ENCODE measurements at regions not wholly inside any gene's neighbourhood (a gene's known extent, or its start where the extent isn't known, plus 50 kb on each side); places are given as distances from the start of the nearest gene placed in this dataset.

GRCh38 chr5:2995667-2996066 is 244.2 kb upstream of the IRX2 start:
- Histone ChIP-seq H3K27ac (no peak overlapping the region), H3K4me1 (no peaks in the 10 kb centered on the region), H3K9me3 (no peaks in the 10 kb centered on the region), H3K36me3 (no peaks in the 10 kb centered on the region), H3K4me3 (replicated peaks in 1 of 3) (no peak overlapping the region), H3K27me3 (no peaks in the 10 kb centered on the region)
- TF ChIP-seq POLR2A (IDR thresholded peaks at IDR 0.05) (no peak), CTCF (IDR thresholded peaks at IDR 0.05) (no peak)
- intact Hi-C loops (cut with DNase I) = no loop called here
- no peak for DNase-seq
- WGBS, 2 donors = 90 to 95% methylated on average over 9 of the region's 9 CpGs

- DNase-seq = no peak
- no peak overlapping the region for H3K27ac ChIP-seq
- 91 to 99% methylated on average over 5 of the region's 5 CpGs for WGBS, 2 donors
- no peaks in the 10 kb centered on the region for H3K4me1 ChIP-seq
- no peak overlapping the region for H3K4me3 ChIP-seq (replicated peaks in 1 of 3)
- TF ChIP-seq POLR2A (IDR thresholded peaks at IDR 0.05) = no peak
- TF ChIP-seq CTCF (IDR thresholded peaks at IDR 0.05) = no peak
- H3K27me3 ChIP-seq = no peaks in the 10 kb centered on the region
- H3K36me3 ChIP-seq = no peaks in the 10 kb centered on the region
- no peaks in the 10 kb centered on the region for H3K9me3 ChIP-seq
- intact Hi-C loops (cut with DNase I) = no loop called here
Measured at GRCh38 chr5:2995035-2995434, 243.6 kb upstream of the IRX2 start.

GRCh38 chr5:2993771-2994170 is 242.3 kb upstream of the IRX2 start:
- Histone ChIP-seq H3K27me3 (no peaks in the 10 kb centered on the region), H3K4me1 (no peaks in the 10 kb centered on the region), H3K27ac (no peak overlapping the region), H3K4me3 (replicated peaks in 1 of 3) (no peak overlapping the region), H3K9me3 (no peaks in the 10 kb centered on the region), H3K36me3 (no peaks in the 10 kb centered on the region)
- WGBS, 2 donors = 77 to 84% methylated on average over 5 of the region's 5 CpGs
- no peak for DNase-seq
- intact Hi-C loops (cut with DNase I) = no loop called here
- no peak for TF ChIP-seq POLR2A (IDR thresholded peaks at IDR 0.05)

GRCh38 chr5:2993301-2993700 is 241.8 kb upstream of the IRX2 start:
- H3K36me3 ChIP-seq = no peaks in the 10 kb centered on the region
- intact Hi-C loops (cut with DNase I) = no loop called here
- no peaks in the 10 kb centered on the region for H3K4me1 ChIP-seq
- H3K9me3 ChIP-seq = no peaks in the 10 kb centered on the region
- H3K4me3 ChIP-seq (replicated peaks in 1 of 3) = no peak overlapping the region
- H3K27ac ChIP-seq = no peak overlapping the region
- no peaks in the 10 kb centered on the region for H3K27me3 ChIP-seq
- TF ChIP-seq CTCF (IDR thresholded peaks at IDR 0.05) = no peak
- TF ChIP-seq POLR2A (IDR thresholded peaks at IDR 0.05) = no peak
- WGBS, 2 donors = 36 to 46% methylated on average over 10 of the region's 10 CpGs
- DNase-seq = no peak

GRCh38 chr5:2992806-2993205 is 241.3 kb upstream of the IRX2 start:
- TF ChIP-seq CTCF (IDR thresholded peaks at IDR 0.05) = no peak
- TF ChIP-seq POLR2A (IDR thresholded peaks at IDR 0.05) = no peak
- H3K27ac ChIP-seq = no peak overlapping the region
- intact Hi-C loops (cut with DNase I) = no loop called here
- DNase-seq = no peak
- no peaks in the 10 kb centered on the region for H3K4me1 ChIP-seq
- 68 to 69% methylated on average over 4 of the region's 4 CpGs for WGBS, 2 donors
- H3K27me3 ChIP-seq = no peaks in the 10 kb centered on the region
- H3K36me3 ChIP-seq = no peaks in the 10 kb centered on the region
- H3K9me3 ChIP-seq = no peaks in the 10 kb centered on the region
- H3K4me3 ChIP-seq (replicated peaks in 1 of 3) = no peak overlapping the region

- Histone ChIP-seq H3K4me3 (replicated peaks in 1 of 3) (no peak overlapping the region), H3K27ac (no peak overlapping the region), H3K36me3 (no peaks in the 10 kb centered on the region), H3K9me3 (no peaks in the 10 kb centered on the region), H3K4me1 (no peaks in the 10 kb centered on the region), H3K27me3 (no peaks in the 10 kb centered on the region)
- no peak for DNase-seq
- intact Hi-C loops (cut with DNase I) = no loop called here
- TF ChIP-seq CTCF (IDR thresholded peaks at IDR 0.05) = no peak
- no peak for TF ChIP-seq POLR2A (IDR thresholded peaks at IDR 0.05)
- WGBS, 2 donors = 28 to 45% methylated on average over 10 of the region's 10 CpGs
Measured at GRCh38 chr5:2991884-2992283, 240.4 kb upstream of the IRX2 start.

Data from thyroid gland (tissue), 4 donors.